ENCODE measurements at regions not wholly inside any gene's neighbourhood (a gene's known extent, or its start where the extent isn't known, plus 50 kb on each side); places are given as distances from the start of the nearest gene placed in this dataset.

DNA sequence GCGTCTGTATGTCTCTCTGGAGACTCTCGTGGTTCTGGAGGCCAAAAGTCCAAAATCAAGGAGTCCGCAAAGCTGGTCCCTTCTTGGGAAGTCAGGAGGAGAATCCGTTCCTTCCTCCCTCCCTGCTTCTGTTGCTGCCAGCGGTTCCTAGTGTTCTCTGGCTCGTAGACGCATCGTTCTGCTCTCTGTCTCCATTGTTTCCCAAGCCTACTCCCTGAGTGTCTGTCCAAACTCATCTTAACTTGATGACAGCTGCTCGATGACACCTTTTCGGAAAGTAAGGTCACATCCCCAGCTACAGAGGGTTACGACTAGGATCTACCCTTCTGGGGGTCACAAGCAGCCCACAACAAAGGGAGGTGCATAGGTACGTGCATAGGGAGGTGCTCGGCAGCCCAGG is 80.7 kb upstream of the FOXF1 start:
- Mint-ChIP-seq H3K4me1 (no peaks in the 10 kb centered on the region), H3K27me3 (peaks cover 2% of the 10 kb centered on the region), H3K27ac (no peak overlapping the region), H3K9me3 (no peaks in the 10 kb centered on the region), H3K36me3 (no peaks in the 10 kb centered on the region), H3K4me3 (no peak overlapping the region)

DNA sequence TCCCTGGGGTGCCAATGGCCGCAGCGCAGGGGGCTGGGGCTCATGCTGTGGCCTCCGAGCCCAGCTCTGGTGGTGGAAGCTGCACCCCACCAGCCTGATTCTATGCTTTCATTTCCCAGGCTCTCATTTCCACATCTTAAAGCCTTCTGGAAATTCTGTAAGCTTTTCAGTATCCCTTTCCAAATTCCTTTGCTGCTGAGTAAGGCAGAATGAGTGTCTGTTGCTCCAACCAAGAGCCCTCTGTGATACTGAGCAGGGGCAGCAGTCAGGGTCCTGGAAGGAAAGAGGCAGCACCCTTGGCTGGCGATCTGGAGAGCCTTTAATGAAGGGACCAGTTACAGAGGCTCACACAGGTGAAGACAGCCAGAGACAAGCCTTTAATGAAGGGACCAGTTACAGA is 79.5 kb upstream of the FOXF1 start:
- no peaks in the 10 kb centered on the region for H3K36me3 Mint-ChIP-seq
- no peak overlapping the region for H3K27ac Mint-ChIP-seq
- no peaks in the 10 kb centered on the region for H3K4me1 Mint-ChIP-seq
- peaks cover 2% of the 10 kb centered on the region for H3K27me3 Mint-ChIP-seq
- H3K4me3 Mint-ChIP-seq, result no peak overlapping the region
- no peaks in the 10 kb centered on the region for H3K9me3 Mint-ChIP-seq

DNA sequence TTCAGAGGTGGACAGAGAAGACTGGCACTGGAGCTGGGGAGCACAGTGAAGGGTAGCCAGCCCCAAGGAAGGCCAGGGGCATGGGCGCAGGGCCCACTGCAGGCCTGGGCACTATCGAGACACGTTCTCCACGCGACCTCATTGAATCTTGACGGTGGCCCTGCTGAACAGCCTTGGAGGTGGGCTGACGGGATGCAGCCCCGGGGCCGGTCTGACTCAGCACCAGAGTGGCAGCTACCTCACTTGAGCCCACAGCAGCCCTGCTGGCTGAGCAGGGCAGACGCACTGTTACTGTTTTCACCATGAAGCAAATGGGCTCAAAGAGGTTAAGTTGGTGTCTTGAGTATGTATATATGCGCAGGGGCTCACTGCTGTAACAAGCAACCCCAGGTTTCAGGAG is 78.8 kb upstream of the FOXF1 start:
- peaks cover 2% of the 10 kb centered on the region for H3K27me3 Mint-ChIP-seq
- H3K27ac Mint-ChIP-seq, result no peak overlapping the region
- H3K9me3 Mint-ChIP-seq, result no peaks in the 10 kb centered on the region
- no peaks in the 10 kb centered on the region for H3K36me3 Mint-ChIP-seq
- H3K4me1 Mint-ChIP-seq, result no peaks in the 10 kb centered on the region
- no peak overlapping the region for H3K4me3 Mint-ChIP-seq

DNA sequence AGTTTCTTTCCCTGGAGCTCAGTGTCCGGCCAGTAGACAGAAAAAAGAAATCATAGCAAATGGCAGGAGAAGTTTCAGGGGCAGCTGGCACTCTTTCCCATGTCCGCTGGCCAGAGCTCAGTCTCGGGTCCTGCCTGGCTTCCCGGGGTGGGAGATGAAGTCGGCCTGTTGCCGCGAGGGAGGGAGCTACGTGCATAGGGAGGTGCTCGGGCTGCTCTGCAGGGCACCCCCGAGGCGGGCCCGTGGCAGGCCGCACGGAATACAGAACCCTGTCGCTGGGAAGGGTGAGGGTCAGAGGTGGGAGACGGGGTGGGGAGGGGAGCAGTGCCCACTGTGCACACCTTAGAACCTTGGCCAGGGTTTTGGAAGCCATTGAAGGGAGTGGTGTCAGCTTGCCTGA is 78.3 kb upstream of the FOXF1 start:
- Mint-ChIP-seq H3K27me3 (peaks cover 2% of the 10 kb centered on the region), H3K4me1 (no peaks in the 10 kb centered on the region), H3K9me3 (no peaks in the 10 kb centered on the region), H3K36me3 (no peaks in the 10 kb centered on the region), H3K4me3 (no peak overlapping the region), H3K27ac (no peak overlapping the region)

DNA sequence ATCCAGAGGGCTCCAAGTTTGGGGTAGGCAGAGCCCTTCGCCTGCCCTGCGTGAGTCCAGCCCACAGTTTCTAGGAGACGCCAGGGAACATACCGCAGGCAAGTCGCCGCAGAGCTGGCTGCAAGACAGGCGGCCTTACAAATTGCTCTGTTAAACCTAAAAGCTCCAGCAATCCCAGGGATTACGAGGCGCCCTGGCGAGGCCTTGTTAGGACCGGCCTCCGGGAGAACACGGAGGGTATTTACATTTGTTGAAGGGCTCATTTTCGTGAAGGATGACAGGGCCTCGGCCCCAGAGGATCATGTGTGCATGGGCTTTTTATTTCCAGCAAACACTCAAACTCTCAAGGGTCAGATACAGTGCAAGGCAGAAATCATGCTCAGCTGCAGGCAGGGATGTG is 77.6 kb upstream of the FOXF1 start:
- no peak overlapping the region for H3K27ac Mint-ChIP-seq
- no peaks in the 10 kb centered on the region for H3K36me3 Mint-ChIP-seq
- peaks cover 4% of the 10 kb centered on the region for H3K27me3 Mint-ChIP-seq
- H3K4me1 Mint-ChIP-seq, result no peaks in the 10 kb centered on the region
- no peaks in the 10 kb centered on the region for H3K9me3 Mint-ChIP-seq
- no peak overlapping the region for H3K4me3 Mint-ChIP-seq

DNA sequence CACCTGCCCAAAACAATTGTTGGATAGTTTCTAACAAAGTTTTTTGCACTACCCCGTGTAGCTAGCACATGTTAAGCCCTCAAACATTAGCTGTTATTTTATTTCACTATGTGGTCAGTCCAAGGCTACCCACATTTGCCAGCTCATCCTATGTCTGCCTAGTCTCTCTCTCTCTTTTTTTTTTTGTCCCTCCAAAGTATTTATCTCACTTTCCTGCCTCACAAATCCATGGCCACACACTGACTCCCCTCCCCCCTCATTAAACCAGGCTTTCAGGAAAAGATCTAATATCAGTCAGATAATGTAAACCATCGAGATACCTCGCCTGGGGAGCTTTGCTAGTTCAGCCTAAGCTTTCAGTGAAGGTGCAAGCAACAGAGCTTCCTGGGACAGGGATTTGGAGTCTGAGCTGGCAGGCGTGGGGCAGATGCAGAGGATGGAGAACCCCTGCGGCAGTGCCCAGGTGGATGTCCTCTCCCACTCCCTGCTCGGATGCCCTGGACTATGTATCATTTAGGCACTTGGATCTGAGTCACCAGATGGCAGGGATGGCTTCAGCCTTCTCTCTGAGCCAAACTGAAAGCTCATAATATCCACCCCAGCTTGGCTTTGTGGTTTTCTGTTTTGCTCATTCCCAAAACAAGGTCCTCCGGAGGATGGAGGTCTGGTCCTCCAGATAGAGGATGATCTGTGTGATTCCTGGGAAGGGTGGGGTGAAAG is 73.7 kb upstream of the FOXF1 start:
- Mint-ChIP-seq H3K4me1 (no peaks in the 10 kb centered on the region), H3K9me3 (no peaks in the 10 kb centered on the region), H3K27ac (peak overlapping the region in 1 of 3 donors; percentile 61), H3K27me3 (peaks cover 3% of the 10 kb centered on the region), H3K36me3 (no peaks in the 10 kb centered on the region), H3K4me3 (no peak overlapping the region)

DNA sequence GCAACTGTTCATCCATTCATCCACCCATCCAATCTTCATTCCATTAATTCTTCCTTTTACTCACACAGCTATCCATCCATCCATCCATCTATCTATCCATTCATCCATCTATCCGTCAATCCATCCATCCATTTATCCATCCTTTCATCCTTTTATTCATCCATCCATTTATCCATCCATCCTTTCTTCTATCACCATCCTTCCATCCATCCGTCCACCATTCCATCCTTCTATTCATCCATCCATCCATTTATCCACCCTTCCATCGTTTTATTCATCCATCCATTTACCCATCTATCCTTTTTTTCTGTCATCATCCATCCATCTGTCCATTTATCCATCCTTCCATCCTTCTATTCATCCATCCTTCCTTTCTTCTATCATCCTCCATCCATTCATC is 73.0 kb upstream of the FOXF1 start:
- peaks cover 3% of the 10 kb centered on the region for H3K27me3 Mint-ChIP-seq
- no peaks in the 10 kb centered on the region for H3K36me3 Mint-ChIP-seq
- no peak overlapping the region for H3K4me3 Mint-ChIP-seq
- no peaks in the 10 kb centered on the region for H3K4me1 Mint-ChIP-seq
- no peaks in the 10 kb centered on the region for H3K9me3 Mint-ChIP-seq
- H3K27ac Mint-ChIP-seq, result no peak overlapping the region

DNA sequence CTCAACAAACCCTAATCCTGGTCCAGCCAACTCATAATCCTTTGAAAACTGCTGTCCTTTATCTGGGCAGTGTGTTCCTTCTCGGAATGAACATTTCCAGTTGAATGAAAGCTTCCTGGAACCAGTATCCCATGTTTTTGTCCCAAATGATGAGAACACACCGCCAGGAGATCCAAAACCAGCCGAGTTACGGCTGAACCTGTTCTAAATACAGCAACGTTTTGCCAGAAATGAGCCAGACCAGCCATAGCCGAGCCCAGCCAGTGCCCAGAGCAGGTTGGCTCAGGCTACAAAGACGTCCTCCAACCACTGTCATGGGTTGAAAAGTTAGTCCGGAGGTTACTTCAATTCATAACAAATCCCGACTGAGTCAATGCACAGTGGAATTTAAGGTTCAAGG is 67.6 kb upstream of the FOXF1 start:
- Mint-ChIP-seq H3K4me3 (no peak overlapping the region), H3K27me3 (peaks cover 11% of the 10 kb centered on the region), H3K27ac (no peak overlapping the region), H3K9me3 (no peaks in the 10 kb centered on the region), H3K4me1 (peaks cover 0 to 4% (median 3%) of the 10 kb centered on the region in 3 donors), H3K36me3 (no peaks in the 10 kb centered on the region)

DNA sequence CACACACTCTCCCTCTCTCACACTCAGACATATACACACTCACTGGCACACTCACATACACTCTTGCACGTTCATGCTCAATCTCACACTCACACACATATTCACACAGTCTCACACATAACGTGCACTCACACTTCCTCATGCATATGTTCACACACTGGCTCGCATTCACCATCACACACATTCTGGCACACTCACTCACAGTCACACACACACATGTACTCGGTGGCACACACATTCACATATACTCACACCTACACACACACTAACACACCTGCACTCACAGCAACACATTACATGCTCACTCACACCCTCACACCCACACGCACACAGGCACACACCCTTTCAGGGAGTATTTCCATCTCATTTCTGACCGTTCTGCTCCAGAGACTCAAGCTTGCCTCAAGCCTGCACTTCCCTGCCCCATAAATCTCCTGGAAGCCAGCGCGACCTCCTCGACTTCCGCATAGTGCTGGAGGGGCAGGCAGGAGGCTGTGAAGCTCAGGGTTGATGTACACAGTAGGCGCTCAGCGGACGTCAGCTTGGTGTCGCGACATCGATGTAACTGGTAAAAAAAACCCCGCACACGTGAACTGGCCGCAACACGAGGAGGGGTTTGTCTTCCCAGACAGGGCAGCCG is 66.7 kb upstream of the FOXF1 start:
- H3K27me3 Mint-ChIP-seq, result peaks cover 13% of the 10 kb centered on the region
- H3K36me3 Mint-ChIP-seq, result no peaks in the 10 kb centered on the region
- H3K27ac Mint-ChIP-seq, result no peak overlapping the region
- no peaks in the 10 kb centered on the region for H3K9me3 Mint-ChIP-seq
- peaks cover 0 to 4% (median 3%) of the 10 kb centered on the region in 3 donors for H3K4me1 Mint-ChIP-seq
- no peak overlapping the region for H3K4me3 Mint-ChIP-seq

DNA sequence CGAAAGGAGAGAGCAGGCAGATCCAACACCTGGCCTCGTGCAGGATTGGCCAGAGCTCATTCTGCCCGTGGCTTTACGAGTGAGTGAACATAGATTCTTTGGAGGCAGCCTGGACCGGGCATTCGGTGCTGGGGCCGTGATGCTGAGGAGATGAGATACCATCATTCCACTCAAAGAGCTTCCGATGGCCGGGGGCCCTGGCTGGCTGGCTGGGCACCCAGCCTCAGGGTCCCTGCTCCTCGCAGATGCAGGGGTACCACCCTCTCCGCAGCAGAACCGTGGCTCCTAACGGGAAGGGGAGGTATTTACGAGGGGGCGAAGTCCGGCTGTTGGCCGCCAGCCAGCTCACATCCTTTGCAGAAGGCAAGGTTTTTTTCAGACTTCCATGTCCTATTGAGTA is 66.1 kb upstream of the FOXF1 start:
- H3K27ac Mint-ChIP-seq, result no peak overlapping the region
- no peak overlapping the region for H3K4me3 Mint-ChIP-seq
- H3K9me3 Mint-ChIP-seq, result no peaks in the 10 kb centered on the region
- no peaks in the 10 kb centered on the region for H3K36me3 Mint-ChIP-seq
- H3K27me3 Mint-ChIP-seq, result peaks cover 17% of the 10 kb centered on the region
- peaks cover 0 to 4% (median 3%) of the 10 kb centered on the region in 3 donors for H3K4me1 Mint-ChIP-seq

DNA sequence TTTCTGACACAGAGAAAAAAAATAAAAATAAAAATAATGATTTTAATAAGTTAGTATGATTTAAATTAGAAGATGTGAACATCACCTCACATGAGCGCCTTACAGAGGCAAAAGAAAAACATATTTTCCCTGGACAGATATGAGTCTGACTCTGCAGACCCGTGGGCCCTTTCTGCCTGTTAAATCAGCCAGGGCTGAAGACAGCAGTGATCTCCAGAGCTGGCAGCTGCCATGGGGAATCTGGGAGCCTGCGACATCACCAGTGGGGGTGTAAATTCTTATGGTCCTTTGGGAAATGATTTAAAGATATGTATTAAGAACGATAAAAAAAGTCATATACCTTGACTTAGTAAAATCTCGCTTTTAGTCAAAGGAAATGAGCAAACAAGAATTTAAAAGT is 65.7 kb upstream of the FOXF1 start:
- no peak overlapping the region for H3K27ac Mint-ChIP-seq
- H3K27me3 Mint-ChIP-seq, result peaks cover 20% of the 10 kb centered on the region
- no peaks in the 10 kb centered on the region for H3K36me3 Mint-ChIP-seq
- H3K9me3 Mint-ChIP-seq, result no peaks in the 10 kb centered on the region
- no peak overlapping the region for H3K4me3 Mint-ChIP-seq
- H3K4me1 Mint-ChIP-seq, result peaks cover 0 to 4% (median 3%) of the 10 kb centered on the region in 3 donors

DNA sequence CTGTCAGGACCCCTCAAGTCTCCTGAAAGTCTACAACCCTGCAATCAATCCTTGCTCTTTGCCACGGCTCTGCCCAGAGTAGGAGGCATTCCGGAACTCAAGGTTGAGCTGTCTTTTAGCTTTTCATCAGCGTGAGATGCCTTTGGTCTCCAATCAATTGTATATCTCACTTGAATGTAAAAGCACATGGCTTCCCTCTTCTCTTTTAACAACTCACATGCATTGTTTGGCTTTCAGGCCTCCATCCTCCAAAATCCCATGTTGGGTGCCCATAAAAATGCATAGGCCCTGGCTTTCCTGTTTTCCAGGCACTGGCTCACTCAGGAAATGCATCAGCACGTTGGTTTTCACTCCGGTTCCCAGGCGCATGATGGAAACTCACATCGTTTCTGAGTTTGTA is 64.0 kb upstream of the FOXF1 start:
- Mint-ChIP-seq H3K4me1 (peaks cover 0 to 4% (median 3%) of the 10 kb centered on the region in 3 donors), H3K36me3 (no peaks in the 10 kb centered on the region), H3K27me3 (peaks cover 22% of the 10 kb centered on the region), H3K4me3 (no peak overlapping the region), H3K27ac (no peak overlapping the region), H3K9me3 (peaks cover 0 to 3% (median under 1%) of the 10 kb centered on the region in 3 donors)

DNA sequence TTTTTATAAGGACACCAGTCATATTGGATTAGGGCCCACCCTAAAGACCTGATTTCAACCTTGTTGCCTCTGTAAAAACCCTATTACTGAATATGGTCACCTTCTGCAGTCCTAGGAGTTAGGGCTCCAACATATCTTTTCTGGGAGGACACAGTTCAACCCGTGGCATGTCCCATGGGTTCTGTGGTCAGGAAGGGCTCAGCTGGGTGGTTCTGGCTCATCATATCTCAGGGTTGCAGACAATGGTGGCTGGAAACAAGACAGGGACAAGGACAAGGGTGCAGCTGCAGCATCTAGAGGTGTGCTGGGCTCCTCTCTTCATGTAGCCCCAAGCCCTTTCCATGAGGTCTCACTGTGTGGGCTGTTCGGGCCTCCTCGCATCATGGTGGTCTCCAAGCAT is 63.1 kb upstream of the FOXF1 start:
- no peaks in the 10 kb centered on the region for H3K36me3 Mint-ChIP-seq
- H3K27me3 Mint-ChIP-seq, result peaks cover 22% of the 10 kb centered on the region
- peaks cover 0 to 4% (median 3%) of the 10 kb centered on the region in 3 donors for H3K4me1 Mint-ChIP-seq
- no peak overlapping the region for H3K27ac Mint-ChIP-seq
- H3K4me3 Mint-ChIP-seq, result no peak overlapping the region
- peaks cover 1 to 3% (median 3%) of the 10 kb centered on the region in 3 donors for H3K9me3 Mint-ChIP-seq

DNA sequence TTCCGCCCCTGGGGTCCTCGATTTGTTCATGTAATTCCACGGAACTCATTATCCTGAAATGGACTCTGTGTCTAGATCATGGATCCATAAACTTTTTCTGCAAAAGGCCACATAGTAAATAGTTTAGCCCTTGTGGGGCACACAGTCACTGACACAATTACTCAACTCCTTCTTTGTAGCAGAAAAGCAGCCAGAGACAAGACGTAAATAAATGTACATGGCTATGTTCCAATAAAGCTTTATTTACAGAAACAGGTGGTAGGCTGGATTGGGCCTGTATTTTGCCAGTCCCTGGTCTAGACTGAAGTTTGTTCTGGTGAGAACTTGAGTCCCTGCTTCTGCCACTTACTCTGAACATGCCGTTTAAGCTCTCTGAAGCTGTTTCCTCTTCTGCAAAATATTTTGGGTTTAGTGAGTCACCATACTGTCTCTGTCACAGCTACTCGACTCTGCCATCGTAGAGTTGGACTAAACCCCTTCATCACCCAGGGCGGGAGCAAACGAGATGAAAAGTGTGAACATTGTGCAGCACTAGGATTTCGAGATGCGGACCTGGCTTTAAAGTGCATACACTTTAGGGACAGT is 61.9 kb upstream of the FOXF1 start:
- Mint-ChIP-seq H3K4me1 (peaks cover 0 to 2% (median 2%) of the 10 kb centered on the region in 3 donors), H3K4me3 (no peak overlapping the region), H3K36me3 (no peaks in the 10 kb centered on the region), H3K27ac (no peak overlapping the region), H3K9me3 (peaks cover 1 to 3% (median 3%) of the 10 kb centered on the region in 3 donors), H3K27me3 (peaks cover 20% of the 10 kb centered on the region)

DNA sequence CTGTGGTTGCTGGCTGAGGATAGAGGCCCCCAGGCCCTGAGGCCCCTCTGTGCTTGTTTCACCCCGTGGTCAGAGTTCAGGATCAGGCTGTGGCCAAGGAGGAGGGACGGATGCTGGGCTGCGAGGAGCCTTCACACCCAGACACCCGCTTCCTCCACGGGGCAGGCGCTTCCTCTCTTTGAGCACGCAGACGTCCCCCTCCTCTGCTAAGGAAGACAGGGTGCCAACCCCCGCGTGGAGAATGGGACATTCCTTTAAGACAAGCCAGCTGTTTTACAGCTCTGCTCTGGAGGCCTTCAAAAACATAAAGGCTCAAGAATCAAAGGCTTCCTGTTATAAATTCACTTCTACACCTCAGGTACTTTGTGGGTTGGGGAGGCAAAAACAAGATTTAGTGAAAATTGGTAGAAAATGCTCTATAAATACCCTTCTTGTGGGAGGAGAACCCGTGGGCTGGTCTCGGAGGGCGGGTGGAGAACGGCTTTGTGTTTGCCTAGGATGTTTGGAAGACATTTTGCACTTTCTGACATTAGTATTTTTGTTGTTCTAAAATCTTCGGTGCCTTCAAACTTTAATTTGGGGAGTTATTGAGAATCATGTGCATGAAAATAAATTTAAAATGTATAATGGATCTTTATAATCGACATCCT is 60.8 kb upstream of the FOXF1 start:
- Mint-ChIP-seq H3K36me3 (no peaks in the 10 kb centered on the region), H3K4me1 (no peaks in the 10 kb centered on the region), H3K9me3 (peaks cover 1 to 6% (median 3%) of the 10 kb centered on the region in 3 donors), H3K27ac (no peak overlapping the region), H3K4me3 (no peak overlapping the region), H3K27me3 (peaks cover 17% of the 10 kb centered on the region)

Measured in IgD-negative memory B cell (primary cell).